Neuronal stem cell (in vitro differentiated cells): ENCODE measurements at regions not wholly inside any gene's neighbourhood (a gene's known extent, or its start where the extent isn't known, plus 50 kb on each side); places are given as distances from the start of the nearest gene placed in this dataset.

Experiments used
- DNase-seq: peaks from one replicate; pipeline ENCODE4 v3.0.0-alpha.2; 2013; ENCODE audit warnings: low spot score
- H2AFZ ChIP-seq: one replicate; pipeline ENCODE4 v1.6.1; 2013; ENCODE audit warnings: mild to moderate bottlenecking, low read length, inconsistent platforms
- H2AK5ac ChIP-seq: 2 replicates; pipeline ENCODE4 v1.6.1; 2013; ENCODE audit warnings: low read depth, mild to moderate bottlenecking, inconsistent platforms, low read length, moderate library complexity, mixed read lengths
- H2BK120ac ChIP-seq: 2 replicates; pipeline ENCODE4 v1.6.1; 2013; ENCODE audit warnings: low read depth, mild to moderate bottlenecking, inconsistent platforms, low read length, moderate library complexity, mixed read lengths
- H2BK12ac ChIP-seq: one replicate; pipeline ENCODE4 v1.6.1; 2013; ENCODE audit warnings: low read length, inconsistent platforms
- H2BK15ac ChIP-seq: 2 replicates; pipeline ENCODE4 v1.6.1; 2013; ENCODE audit warnings: mild to moderate bottlenecking, low read length, inconsistent platforms, mixed read lengths
- H2BK5ac ChIP-seq: one replicate; pipeline ENCODE4 v1.6.1; 2013; ENCODE audit warnings: inconsistent platforms, mild to moderate bottlenecking, low read length, moderate library complexity
- H3K14ac ChIP-seq: one replicate; pipeline ENCODE4 v1.6.1; 2013; ENCODE audit warnings: low read length, inconsistent platforms
- H3K18ac ChIP-seq: 2 replicates; pipeline ENCODE4 v1.6.1; 2013; ENCODE audit warnings: low read length, inconsistent platforms
- H3K23ac ChIP-seq: 2 replicates; pipeline ENCODE4 v1.6.1; 2013; ENCODE audit warnings: low read depth, mild to moderate bottlenecking, mixed read lengths, low read length, inconsistent platforms; ENCODE audit not compliant: poor library complexity
- H3K27ac ChIP-seq: replicated peaks from 3 replicates; pipeline ENCODE4 v1.5.1; 2013; ENCODE audit warnings: low read length, inconsistent platforms
- H3K27me3 ChIP-seq, 3 experiments: 2 replicates each; pipeline ENCODE4 v1.6.1; 2013; ENCODE audit warnings: low read length in 3 of 3, mild to moderate bottlenecking in 2 of 3, inconsistent platforms in 1 of 3, low read depth in 1 of 3, mixed read lengths in 1 of 3, moderate library complexity in 1 of 3; ENCODE audit not compliant: control insufficient read depth in 3 of 3, insufficient read depth in 3 of 3
- H3K36me3 ChIP-seq, 2 donors: replicated peaks in 1 of 2; 2 replicates each; pipeline ENCODE4 v1.6.1; 2013; ENCODE audit warnings: low read length in 2 of 2; ENCODE audit not compliant: control insufficient read depth in 2 of 2, insufficient read depth in 2 of 2
- H3K4ac ChIP-seq: 2 replicates; pipeline ENCODE4 v1.6.1; 2013; ENCODE audit warnings: inconsistent platforms, mild to moderate bottlenecking, low read length, moderate library complexity
- H3K4me1 ChIP-seq, 2 donors: 1 replicate in 1 of 2; 2 replicates in 1 of 2; pipeline ENCODE4 v1.6.1; 2013; ENCODE audit warnings: low read length in 2 of 2, low read depth in 1 of 2; ENCODE audit not compliant: control insufficient read depth in 2 of 2, insufficient read depth in 1 of 2
- H3K4me2 ChIP-seq: one replicate; pipeline ENCODE4 v1.6.1; 2013; ENCODE audit warnings: mild to moderate bottlenecking, low read length, inconsistent platforms; ENCODE audit not compliant: insufficient read depth, poor library complexity, severe bottlenecking
- H3K4me3 ChIP-seq, 2 donors: 2 replicates each; pipeline ENCODE4 v1.5.1; 2013; ENCODE audit warnings: low read length in 2 of 2, mild to moderate bottlenecking in 2 of 2, inconsistent platforms in 1 of 2, moderate library complexity in 1 of 2
- H3K79me1 ChIP-seq: one replicate; pipeline ENCODE4 v1.6.1; 2013; ENCODE audit warnings: low read depth, mild to moderate bottlenecking, inconsistent platforms, low read length, moderate library complexity
- H3K9ac ChIP-seq: one replicate; pipeline ENCODE4 v1.6.1; 2013; ENCODE audit warnings: mild to moderate bottlenecking, low read depth, low read length, inconsistent platforms; ENCODE audit not compliant: poor library complexity
- H3K9me3 ChIP-seq, 2 donors: replicated peaks in 1 of 2; 2 replicates each; pipeline versions ENCODE3 to v1.6.1; 2013; ENCODE audit warnings: low read length in 2 of 2, mild to moderate bottlenecking in 2 of 2, inconsistent platforms in 1 of 2, low read depth in 1 of 2, mixed read lengths in 1 of 2, moderate library complexity in 1 of 2; ENCODE audit not compliant: control insufficient read depth in 2 of 2, insufficient read depth in 1 of 2
- H4K8ac ChIP-seq: one replicate; pipeline ENCODE4 v1.6.1; 2013; ENCODE audit warnings: low read depth, mild to moderate bottlenecking, inconsistent platforms, low read length, moderate library complexity
- H4K91ac ChIP-seq: one replicate; pipeline ENCODE4 v1.6.1; 2013; ENCODE audit warnings: low read length, low read depth, mild to moderate bottlenecking, inconsistent platforms; ENCODE audit not compliant: poor library complexity
- WGBS, 2 donors: extraction: QIAGEN DNeasy Blood & Tissue Kit; methylation state at CpG; one replicate each; pipeline ENCODE4 v1.1.7; 2013; ENCODE audit warnings: missing lambda C conversion rate in 2 of 2, mixed read lengths in 1 of 2; ENCODE audit not compliant: insufficient read length in 2 of 2, insufficient replicate concordance in 1 of 2; ENCODE audit errors: extremely low coverage in 2 of 2; 5-methylcytosine and 5-hydroxymethylcytosine counted together

- no peaks in the 10 kb centered on the region for H3K9me3 ChIP-seq
- no peak overlapping the region for H3K9ac ChIP-seq
- WGBS, 2 donors = no CpG with 5 or more reads among the region's 2 CpGs
- no peak overlapping the region for H4K8ac ChIP-seq
- no peak for DNase-seq
- no peak overlapping the region for H3K14ac ChIP-seq
- H3K27ac ChIP-seq = no peak overlapping the region
- no peak overlapping the region for H2BK15ac ChIP-seq
- H3K4me2 ChIP-seq = no peak overlapping the region
- peaks cover 0 to 9% of the 10 kb centered on the region in 2 donors for H3K4me1 ChIP-seq
- H4K91ac ChIP-seq = no peak overlapping the region
- H2BK120ac ChIP-seq = no peak overlapping the region
- no peak overlapping the region for H3K18ac ChIP-seq
- no peak overlapping the region for H2BK5ac ChIP-seq
- no peaks in the 10 kb centered on the region for H3K36me3 ChIP-seq
- no peak overlapping the region for H3K4me3 ChIP-seq
- no peak overlapping the region for H2AK5ac ChIP-seq
- H3K27me3 ChIP-seq = no peaks in the 10 kb centered on the region
- H2BK12ac ChIP-seq = no peak overlapping the region
- no peak overlapping the region for H3K4ac ChIP-seq
- H3K23ac ChIP-seq = no peak overlapping the region
- H3K79me1 ChIP-seq = no peaks in the 10 kb centered on the region
- no peak overlapping the region for H2AFZ ChIP-seq
These were observed 65.5 kb upstream of the DNAH14 start for GRCh38 chr1:224864006-224864405.

- Histone ChIP-seq H3K9me3 (no peaks in the 10 kb centered on the region), H2AK5ac (no peak overlapping the region), H3K36me3 (no peaks in the 10 kb centered on the region), H3K4me3 (no peak overlapping the region), H4K91ac (no peak overlapping the region), H3K18ac (no peak overlapping the region), H3K27ac (no peak overlapping the region), H3K4me2 (no peak overlapping the region), H3K4ac (no peak overlapping the region), H4K8ac (no peak overlapping the region), H3K79me1 (no peaks in the 10 kb centered on the region), H2BK12ac (no peak overlapping the region), H3K9ac (no peak overlapping the region), H2BK15ac (no peak overlapping the region), H3K14ac (no peak overlapping the region), H3K27me3 (no peaks in the 10 kb centered on the region), H2BK120ac (no peak overlapping the region), H3K4me1 (peaks cover 0 to 9% of the 10 kb centered on the region in 2 donors), H2BK5ac (no peak overlapping the region), H3K23ac (no peak overlapping the region), H2AFZ (no peak overlapping the region)
- no CpG with 5 or more reads among the region's 1 CpG for WGBS, 2 donors
- no peak for DNase-seq
These were observed 64.0 kb upstream of the DNAH14 start for GRCh38 chr1:224865510-224865909.

GRCh38 chr1:224866940-224867339, 62.5 kb upstream of the DNAH14 start:
- no peak overlapping the region for H2AK5ac ChIP-seq
- no peak overlapping the region for H3K9ac ChIP-seq
- no peak overlapping the region for H2BK12ac ChIP-seq
- H2BK120ac ChIP-seq = no peak overlapping the region
- H3K36me3 ChIP-seq = no peaks in the 10 kb centered on the region
- H3K23ac ChIP-seq = no peak overlapping the region
- H3K27me3 ChIP-seq = no peaks in the 10 kb centered on the region
- no peak overlapping the region for H3K4me3 ChIP-seq
- no peaks in the 10 kb centered on the region for H3K9me3 ChIP-seq
- H3K4me1 ChIP-seq = no peaks in the 10 kb centered on the region
- H4K8ac ChIP-seq = no peak overlapping the region
- no peak overlapping the region for H2BK15ac ChIP-seq
- no peak overlapping the region for H3K14ac ChIP-seq
- no peak overlapping the region for H3K4ac ChIP-seq
- H2AFZ ChIP-seq = no peak overlapping the region
- H3K18ac ChIP-seq = no peak overlapping the region
- H2BK5ac ChIP-seq = no peak overlapping the region
- no peak overlapping the region for H4K91ac ChIP-seq
- H3K27ac ChIP-seq = no peak overlapping the region
- H3K4me2 ChIP-seq = no peak overlapping the region
- H3K79me1 ChIP-seq = no peaks in the 10 kb centered on the region
- no peak for DNase-seq

- Histone ChIP-seq H3K27ac (no peak overlapping the region), H2BK120ac (no peak overlapping the region), H3K9ac (no peak overlapping the region), H3K36me3 (no peaks in the 10 kb centered on the region), H3K4me1 (no peaks in the 10 kb centered on the region), H3K4me2 (no peak overlapping the region), H2BK15ac (no peak overlapping the region), H3K9me3 (no peaks in the 10 kb centered on the region), H3K14ac (no peak overlapping the region), H3K23ac (no peak overlapping the region), H3K4me3 (no peak overlapping the region), H2BK5ac (no peak overlapping the region), H3K79me1 (no peaks in the 10 kb centered on the region), H2AK5ac (no peak overlapping the region), H4K8ac (no peak overlapping the region), H2BK12ac (no peak overlapping the region), H4K91ac (no peak overlapping the region), H2AFZ (no peak overlapping the region), H3K27me3 (no peaks in the 10 kb centered on the region), H3K4ac (no peak overlapping the region), H3K18ac (no peak overlapping the region)
- no peak for DNase-seq
These were observed 61.8 kb upstream of the DNAH14 start for GRCh38 chr1:224867715-224868114.
